ENCODE measurements at regions not wholly inside any gene's neighbourhood (a gene's known extent, or its start where the extent isn't known, plus 50 kb on each side); places are given as distances from the start of the nearest gene placed in this dataset.

- TF ChIP-seq CTCF (IDR thresholded peaks at IDR 0.05; ENCODE audit: insufficient read depth, low read length, poor library complexity, severe bottlenecking) = no peak
- Histone ChIP-seq H3K36me3 (ENCODE audit: control insufficient read depth, insufficient read depth, low read length) (no peaks in the 10 kb centered on the region), H3K27me3 (ENCODE audit: control insufficient read depth, insufficient read depth, low read length) (no peaks in the 10 kb centered on the region), H3K4me3 (ENCODE audit: low read depth, low read length) (no peak overlapping the region)
- peak; percentile 25 for DNase-seq (ENCODE audit: low read depth)
Observed at GRCh38 chr3:79937567-79937966, 169.8 kb upstream of the ROBO1 start.

- no peaks in the 10 kb centered on the region for H3K27me3 ChIP-seq (ENCODE audit: control insufficient read depth, insufficient read depth, low read length)
- TF ChIP-seq CTCF (IDR thresholded peaks at IDR 0.05; ENCODE audit: insufficient read depth, low read length, poor library complexity, severe bottlenecking) = no peak
Observed at GRCh38 chr3:79930196-79930595, 162.4 kb upstream of the ROBO1 start.

GRCh38 chr3:79928687-79929408 is 161.1 kb upstream of the ROBO1 start:
- Histone ChIP-seq H3K4me3 (ENCODE audit: low read depth, low read length) (no peak overlapping the region), H3K27me3 (ENCODE audit: control insufficient read depth, insufficient read depth, low read length) (no peaks in the 10 kb centered on the region), H3K36me3 (ENCODE audit: control insufficient read depth, insufficient read depth, low read length) (no peaks in the 10 kb centered on the region)
- no peak for TF ChIP-seq CTCF (IDR thresholded peaks at IDR 0.05; ENCODE audit: insufficient read depth, low read length, poor library complexity, severe bottlenecking)
- no peak for DNase-seq (ENCODE audit: low read depth)

More at GRCh38 chr3:79930196-79930595, 162.4 kb upstream of the ROBO1 start:
- Histone ChIP-seq H3K4me3 (ENCODE audit: low read depth, low read length) (no peak overlapping the region), H3K36me3 (ENCODE audit: control insufficient read depth, insufficient read depth, low read length) (no peaks in the 10 kb centered on the region)
- no peak for DNase-seq (ENCODE audit: low read depth)

- DNase-seq (ENCODE audit: low read depth) = no peak
- TF ChIP-seq CTCF (IDR thresholded peaks at IDR 0.05; ENCODE audit: insufficient read depth, low read length, poor library complexity, severe bottlenecking) = no peak
- no peak overlapping the region for H3K4me3 ChIP-seq (ENCODE audit: low read depth, low read length)
Observed at GRCh38 chr3:79926522-79926921, 158.7 kb upstream of the ROBO1 start.

GRCh38 chr3:79922633-79923032 is 154.8 kb upstream of the ROBO1 start:
- H3K4me3 ChIP-seq (ENCODE audit: low read depth, low read length) = no peak overlapping the region
- no peaks in the 10 kb centered on the region for H3K36me3 ChIP-seq (ENCODE audit: control insufficient read depth, insufficient read depth, low read length)
- TF ChIP-seq CTCF (IDR thresholded peaks at IDR 0.05; ENCODE audit: insufficient read depth, low read length, poor library complexity, severe bottlenecking) = no peak
- no peak for DNase-seq (ENCODE audit: low read depth)
- no peaks in the 10 kb centered on the region for H3K27me3 ChIP-seq (ENCODE audit: control insufficient read depth, insufficient read depth, low read length)

More at GRCh38 chr3:79926522-79926921, 158.7 kb upstream of the ROBO1 start:
- Histone ChIP-seq H3K36me3 (ENCODE audit: control insufficient read depth, insufficient read depth, low read length) (no peaks in the 10 kb centered on the region), H3K27me3 (ENCODE audit: control insufficient read depth, insufficient read depth, low read length) (no peaks in the 10 kb centered on the region)

- H3K4me3 ChIP-seq (ENCODE audit: low read depth, low read length) = no peak overlapping the region
- no peak for DNase-seq (ENCODE audit: low read depth)
- no peak for TF ChIP-seq CTCF (IDR thresholded peaks at IDR 0.05; ENCODE audit: insufficient read depth, low read length, poor library complexity, severe bottlenecking)
- no peaks in the 10 kb centered on the region for H3K36me3 ChIP-seq (ENCODE audit: control insufficient read depth, insufficient read depth, low read length)
- H3K27me3 ChIP-seq (ENCODE audit: control insufficient read depth, insufficient read depth, low read length) = no peaks in the 10 kb centered on the region
Observed at GRCh38 chr3:79917561-79917960, 149.8 kb upstream of the ROBO1 start.

All from kidney epithelial cell (primary cell).